IMR-90 (cell line): ENCODE measurements at regions not wholly inside any gene's neighbourhood (a gene's known extent, or its start where the extent isn't known, plus 50 kb on each side); places are given as distances from the start of the nearest gene placed in this dataset.

ENCODE experiments used
- ATAC-seq: fragments of 200-7000 bp; cut with Tn5 transposase; 2 replicates; pipeline ENCODE4 v1.9.1; 2020; ENCODE audit warnings: low read depth, mild to moderate bottlenecking, moderate library complexity
- BruUV-seq: library from RNA; stranded (reverse); fragments of 400-500 nt; replicated peaks from 2 replicates; lab custom pipeline; 2021; lab: Mats Ljungman, UMichigan
- CTCF ChIA-PET: fragments of 300-600 bp; formaldehyde crosslinking; extraction: SDS; loops from one replicate; lab custom pipeline; 2021; ENCODE audit warnings: antibody characterized with exemption; lab: Yijun Ruan, JAX
- POLR2A ChIA-PET: fragments of 300-600 bp; sonication (Branson Sonifier 250); formaldehyde crosslinking; loops from one replicate; lab custom pipeline; 2022; ENCODE audit warnings: antibody characterized with exemption; ENCODE audit not compliant: unreplicated experiment; lab: Charles Lee
- DNase-seq: peaks from one replicate; pipeline ENCODE4 v3.0.0; 2013
- H2AFZ ChIP-seq: replicated peaks from 2 replicates; pipeline ENCODE3; 2013; ENCODE audit warnings: low read length, mild to moderate bottlenecking; ENCODE audit not compliant: poor library complexity
- H2AK5ac ChIP-seq: 2 replicates; pipeline ENCODE4 v1.6.1; 2013; ENCODE audit warnings: low read depth, low read length, inconsistent platforms
- H2AK9ac ChIP-seq: replicated peaks from 2 replicates; pipeline ENCODE3; 2013; ENCODE audit warnings: mild to moderate bottlenecking, low read depth, low read length, moderate library complexity; ENCODE audit not compliant: poor library complexity
- H2BK120ac ChIP-seq: 2 replicates; pipeline ENCODE4 v1.6.1; 2013; ENCODE audit warnings: low read depth, low read length, inconsistent platforms
- H2BK15ac ChIP-seq: 3 replicates; pipeline ENCODE4 v1.6.1; 2013; ENCODE audit warnings: low read depth, low read length, inconsistent platforms
- H2BK20ac ChIP-seq: 2 replicates; pipeline ENCODE4 v1.6.1; 2013; ENCODE audit warnings: low read depth, mild to moderate bottlenecking, inconsistent platforms, low read length, moderate library complexity
- H2BK5ac ChIP-seq: 2 replicates; pipeline ENCODE4 v1.6.1; 2013; ENCODE audit warnings: mild to moderate bottlenecking, low read depth, low read length, inconsistent platforms; ENCODE audit not compliant: poor library complexity, severe bottlenecking
- H3K14ac ChIP-seq: replicated peaks from 2 replicates; pipeline ENCODE4 v1.6.1; 2013; ENCODE audit warnings: low read depth, low read length, inconsistent platforms
- H3K18ac ChIP-seq: 2 replicates; pipeline ENCODE4 v1.6.1; 2013; ENCODE audit warnings: low read depth, low read length, control low read depth
- H3K23ac ChIP-seq: 2 replicates; pipeline ENCODE4 v1.6.1; 2013; ENCODE audit warnings: low read depth, low read length, inconsistent platforms
- H3K27ac ChIP-seq: 2 replicates; pipeline ENCODE4 v1.5.1; 2013; ENCODE audit warnings: mild to moderate bottlenecking, control low read depth, low read length; ENCODE audit not compliant: insufficient read depth
- H3K27me3 ChIP-seq: 2 replicates; pipeline ENCODE4 v1.6.1; 2013; ENCODE audit warnings: low read length; ENCODE audit not compliant: control insufficient read depth, insufficient read depth
- H3K36me3 ChIP-seq: 2 replicates; pipeline ENCODE4 v1.6.1; 2013; ENCODE audit warnings: low read length, mixed read lengths; ENCODE audit not compliant: control insufficient read depth, insufficient read depth
- H3K4ac ChIP-seq: 2 replicates; pipeline ENCODE4 v1.6.1; 2013; ENCODE audit warnings: low read depth, low read length, inconsistent platforms
- H3K4me1 ChIP-seq: 2 replicates; pipeline ENCODE4 v1.6.1; 2013; ENCODE audit warnings: low read length, mixed read lengths; ENCODE audit not compliant: control insufficient read depth, insufficient read depth
- H3K4me2 ChIP-seq: 2 replicates; pipeline ENCODE4 v1.6.1; 2013; ENCODE audit warnings: low read depth, mild to moderate bottlenecking, control low read depth, low read length, moderate library complexity
- H3K4me3 ChIP-seq: 2 replicates; pipeline ENCODE4 v1.5.1; 2013; ENCODE audit warnings: low read depth, mild to moderate bottlenecking, control low read depth, low read length, moderate library complexity; ENCODE audit not compliant: insufficient read depth
- H3K56ac ChIP-seq: 2 replicates; pipeline ENCODE4 v1.6.1; 2013; ENCODE audit warnings: low read length, inconsistent platforms; ENCODE audit not compliant: insufficient read depth; ENCODE audit errors: extremely low read depth
- H3K79me1 ChIP-seq, 2 experiments: 2 replicates each; pipeline ENCODE4 v1.6.1; 2013; ENCODE audit warnings: low read length in 2 of 2, inconsistent platforms in 1 of 2, low read depth in 1 of 2
- H3K9ac ChIP-seq: 2 replicates; pipeline ENCODE4 v1.6.1; 2013; ENCODE audit warnings: low read depth, low read length, control low read depth
- H3K9me1 ChIP-seq: 2 replicates; pipeline ENCODE4 v1.6.1; 2013; ENCODE audit warnings: low read length, inconsistent platforms; ENCODE audit not compliant: insufficient read depth
- H3K9me3 ChIP-seq: 2 replicates; pipeline ENCODE4 v1.6.1; 2013; ENCODE audit warnings: low read length; ENCODE audit not compliant: control insufficient read depth, insufficient read depth
- H4K20me1 ChIP-seq: 2 replicates; pipeline ENCODE4 v1.6.1; 2013; ENCODE audit warnings: low read length, inconsistent platforms; ENCODE audit not compliant: insufficient read depth
- H4K5ac ChIP-seq: 2 replicates; pipeline ENCODE4 v1.6.1; 2013; ENCODE audit warnings: mild to moderate bottlenecking, low read depth, low read length, control low read depth
- H4K8ac ChIP-seq, 2 experiments: 2 replicates each; pipeline ENCODE4 v1.6.1; 2013; ENCODE audit warnings: low read depth in 2 of 2, low read length in 2 of 2, control low read depth in 1 of 2, inconsistent platforms in 1 of 2
- H4K91ac ChIP-seq: 2 replicates; pipeline ENCODE4 v1.6.1; 2013; ENCODE audit warnings: low read depth, low read length, inconsistent platforms; ENCODE audit not compliant: insufficient read depth
- CTCF ChIP-seq: conservative IDR thresholded peaks from 2 replicates; pipeline ENCODE4 v1.5.1; 2012; ENCODE audit warnings: mild to moderate bottlenecking, low read depth, low read length, improper control_type of control experiment
- MAFK ChIP-seq: IDR thresholded peaks from 2 replicates; pipeline ENCODE4 v1.6.1; 2012; ENCODE audit warnings: low read depth, low read length, improper control_type of control experiment
- WGBS, 2 experiments: methylation state at CpG; one replicate each; pipeline versions ENCODE4 v1.1.5 to v1.1.7; 2013; ENCODE audit warnings: missing lambda C conversion rate in 2 of 2; ENCODE audit not compliant: insufficient read length in 1 of 2; ENCODE audit errors: extremely low coverage in 2 of 2; 5-methylcytosine and 5-hydroxymethylcytosine counted together
- dilution Hi-C: fragments of 300-500 bp; cut with HindIII; formaldehyde crosslinking; loops from one replicate; pipeline ENCODE4 v1.14.3; 2018; ENCODE audit warnings: low sequenced_read_pairs; ENCODE audit not compliant: unreplicated experiment
- in situ Hi-C: fragments of 300-500 bp; cut with MboI; formaldehyde crosslinking; loops from 3 replicates; pipeline ENCODE4 v1.14.3; 2019; ENCODE audit warnings: low sequenced_read_pairs, inconsistent platforms, mixed read lengths
- intact Hi-C: fragments of 100-400 bp; cut with micrococcal nuclease; formaldehyde crosslinking; loops from 2 replicates; pipeline ENCODE4 v1.10.0; 2022

- DNase-seq (peak; percentile 72), ATAC-seq (peak; percentile 40; the same call in 1 of the 2 replicates)
- Histone ChIP-seq H3K27ac (no peak overlapping the region), H3K27me3 (no peaks in the 10 kb centered on the region), H2AK5ac (no peak overlapping the region), H3K18ac (no peak overlapping the region), H4K91ac (no peak overlapping the region), H3K4me2 (no peak overlapping the region), H3K4me3 (no peak overlapping the region), H3K36me3 (no peaks in the 10 kb centered on the region), H3K9me1 (no peaks in the 10 kb centered on the region), H2BK120ac (no peak overlapping the region), H3K9me3 (no peaks in the 10 kb centered on the region), H2AFZ (no peak overlapping the region), H2BK5ac (no peak overlapping the region), H3K4ac (no peak overlapping the region), H3K23ac (no peak overlapping the region), H3K56ac (no peak overlapping the region), H2AK9ac (no peak overlapping the region), H2BK20ac (no peak overlapping the region), H3K14ac (no peak overlapping the region), H2BK15ac (no peak overlapping the region), H4K8ac (no peak overlapping the region), H3K9ac (no peak overlapping the region), H4K5ac (no peak overlapping the region), H3K4me1 (no peaks in the 10 kb centered on the region), H4K20me1 (no peaks in the 10 kb centered on the region), H3K79me1 (no peaks in the 10 kb centered on the region)
- whole genome bisulfite sequencing, 2 experiments, result no CpG with 5 or more reads among the region's 3 CpGs
- ChIA-PET POLR2A (no interaction called here), CTCF (interaction anchor here (0.6 kb wide), 1 partner anchor 103 kb away, joined by 3 read pairs; no protein-coding TSS in a partner anchor)
- in situ Hi-C loops (no loop called here), intact Hi-C loops (no loop called here), dilution Hi-C loops (no loop called here)
- BruUV-seq, result no TSS peak
- TF ChIP-seq MAFK (0 out of 2 replicates have a peak, but pooled peaks have one; percentile 6), CTCF (no peak)
Measured at GRCh38 chr4:126748736-126749135, 884.0 kb upstream of the INTU start.
